AG09319 (cell line): ENCODE measurements at regions not wholly inside any gene's neighbourhood (a gene's known extent, or its start where the extent isn't known, plus 50 kb on each side); places are given as distances from the start of the nearest gene placed in this dataset.

Experiments used
- DNase-seq: peaks from one replicate; pipeline ENCODE4 v3.0.0-alpha.2; 2010; ENCODE audit warnings: low read depth; ENCODE audit errors: extremely low read depth
- CTCF ChIP-seq: IDR thresholded peaks from 2 replicates; pipeline ENCODE4 v1.5.1; 2011; ENCODE audit warnings: low read depth, mild to moderate bottlenecking, inconsistent platforms, low read length, moderate library complexity

DNA sequence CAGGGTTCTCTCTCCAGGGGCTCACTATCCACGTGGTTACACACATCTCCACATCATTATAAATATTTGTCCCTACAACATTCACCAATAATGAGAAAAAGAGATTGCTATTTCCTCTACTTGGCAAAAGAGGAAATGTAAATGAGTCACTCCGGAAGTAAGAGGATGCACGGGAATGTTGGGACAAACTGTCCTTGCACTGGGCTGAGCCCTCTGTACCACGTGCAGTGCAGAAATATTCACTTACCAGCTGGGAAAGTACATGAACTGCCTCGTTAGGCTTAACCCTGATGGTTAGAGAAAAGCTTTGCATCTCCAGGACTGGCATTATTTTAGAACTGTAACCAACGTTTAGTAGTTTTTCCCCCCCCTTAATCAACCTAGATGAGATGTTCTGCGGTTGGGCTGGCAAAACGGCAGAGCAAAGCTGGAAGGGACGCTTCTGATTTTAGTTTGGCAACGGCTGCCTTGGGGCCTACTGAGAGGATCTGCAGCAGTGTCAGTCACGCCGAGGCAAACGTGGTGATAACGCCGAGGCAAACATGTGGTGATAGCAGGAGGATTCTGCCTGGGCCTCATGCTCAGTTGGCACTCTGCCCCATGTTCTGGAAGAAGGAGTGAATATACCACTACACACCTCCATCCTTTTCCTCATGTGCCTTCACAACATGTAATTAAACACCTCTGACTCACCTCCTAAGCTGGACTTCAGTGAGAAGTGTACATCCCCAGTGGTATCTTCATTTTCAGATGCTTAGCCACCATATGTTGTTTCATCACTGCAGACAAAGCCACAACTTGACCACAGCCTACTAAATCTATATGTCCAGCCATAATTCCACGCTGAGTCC, 661.4 kb upstream of the KLF4 start:
- no peak for TF ChIP-seq CTCF

GRCh38 chr9:108149326-108149725, 659.8 kb upstream of the KLF4 start:
- no peak for TF ChIP-seq CTCF
- no peak for DNase-seq

More for the DNA sequence above, 661.4 kb upstream of the KLF4 start:
- DNase-seq, result no peak

DNA sequence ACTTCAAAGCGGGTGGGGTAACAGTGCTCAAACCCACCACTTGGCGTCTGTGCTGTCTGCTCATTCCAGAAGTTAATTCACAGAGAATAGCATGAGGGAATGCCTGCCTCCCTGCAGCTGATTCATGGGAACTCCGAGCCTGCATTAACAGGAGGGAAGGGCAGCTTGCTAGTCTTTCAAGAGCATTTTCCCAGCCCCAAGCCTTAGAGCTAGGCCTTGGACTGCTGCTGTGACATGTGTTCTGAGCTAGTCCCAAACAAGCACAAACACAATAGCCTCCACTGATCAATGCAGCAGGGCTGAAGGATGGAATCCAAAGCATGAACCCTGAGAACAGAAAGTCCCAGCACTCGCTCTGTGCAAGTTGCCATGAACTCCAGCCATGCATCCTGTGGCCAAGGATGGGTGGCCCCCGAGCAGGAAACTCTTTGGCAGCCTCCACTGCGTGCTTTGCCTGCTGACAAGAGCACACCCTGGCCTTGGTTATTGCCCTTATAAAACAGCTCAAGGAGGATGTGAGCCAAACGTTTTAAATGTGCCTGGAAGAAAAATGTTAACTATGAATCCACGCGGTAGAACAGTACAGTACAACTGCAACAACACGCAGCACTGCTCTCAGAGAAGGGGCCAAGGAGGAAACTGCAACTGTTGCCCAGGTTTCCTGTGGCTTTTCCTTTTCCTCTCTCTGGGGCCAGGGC, 653.1 kb upstream of the KLF4 start:
- peak; percentile 17 for TF ChIP-seq CTCF
- peak; percentile 81 for DNase-seq

- DNase-seq, result no peak
- TF ChIP-seq CTCF, result no peak
These were observed 652.6 kb upstream of the KLF4 start for GRCh38 chr9:108142142-108142503.

DNA sequence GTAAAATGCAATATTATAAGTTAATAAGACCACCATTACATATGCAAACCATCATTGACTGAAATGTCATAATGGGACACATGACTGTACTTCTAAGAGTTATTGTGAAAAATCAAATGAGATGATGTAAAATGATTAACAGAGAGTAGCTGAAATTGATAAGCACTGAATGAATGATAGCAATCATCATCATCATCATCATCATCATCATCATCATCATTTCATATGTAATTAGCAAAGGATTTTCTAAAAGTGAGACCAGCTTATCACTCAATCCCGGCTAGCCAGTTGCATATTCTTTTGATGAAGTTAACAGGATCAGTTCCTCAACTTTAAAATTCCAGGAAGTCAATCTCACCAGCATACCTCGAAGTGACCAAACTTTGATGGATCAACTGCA, 650.3 kb upstream of the KLF4 start:
- no peak for TF ChIP-seq CTCF
- DNase-seq, result no peak

DNA sequence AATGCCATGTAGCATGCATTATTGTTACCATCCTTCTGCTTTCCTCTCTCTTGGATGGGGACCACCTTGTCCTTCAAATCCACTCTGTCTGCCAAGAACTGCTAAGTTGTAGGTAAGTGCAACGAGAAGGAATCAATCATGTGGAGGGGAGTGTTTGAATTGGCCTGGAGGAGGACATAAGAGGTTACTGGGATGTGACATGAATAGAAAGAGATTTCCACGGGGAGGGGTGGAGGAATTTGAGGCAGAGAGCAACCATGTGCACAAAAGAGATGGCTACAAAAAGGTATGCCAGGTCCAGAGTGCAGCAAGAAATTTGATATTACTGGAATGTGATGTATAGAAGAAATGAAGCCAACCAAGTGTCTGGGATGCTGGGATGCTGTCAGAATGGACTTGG, 648.9 kb upstream of the KLF4 start:
- DNase-seq, result no peak
- TF ChIP-seq CTCF, result no peak

DNA sequence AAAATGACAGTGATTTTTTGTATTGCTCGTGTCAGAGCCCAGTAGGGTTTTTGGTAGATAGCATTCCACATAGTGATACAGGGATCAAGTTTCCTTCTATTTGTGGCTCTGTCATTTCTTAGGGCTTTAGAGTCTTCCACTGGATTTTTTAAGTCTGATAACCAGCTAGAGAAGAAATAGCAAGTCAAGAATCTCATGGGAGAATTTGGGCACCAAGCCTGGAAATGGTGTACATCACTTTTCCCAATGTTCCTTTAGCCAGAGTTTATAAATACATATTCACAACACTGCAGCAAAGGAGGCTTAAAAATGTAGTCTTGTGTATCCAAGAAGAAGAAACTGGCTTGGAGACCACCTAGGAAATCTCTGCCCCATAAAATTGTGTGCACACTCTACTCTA, 647.1 kb upstream of the KLF4 start:
- DNase-seq, result no peak
- TF ChIP-seq CTCF, result no peak
